ENCODE measurements at regions not wholly inside any gene's neighbourhood (a gene's known extent, or its start where the extent isn't known, plus 50 kb on each side); places are given as distances from the start of the nearest gene placed in this dataset.

DNA sequence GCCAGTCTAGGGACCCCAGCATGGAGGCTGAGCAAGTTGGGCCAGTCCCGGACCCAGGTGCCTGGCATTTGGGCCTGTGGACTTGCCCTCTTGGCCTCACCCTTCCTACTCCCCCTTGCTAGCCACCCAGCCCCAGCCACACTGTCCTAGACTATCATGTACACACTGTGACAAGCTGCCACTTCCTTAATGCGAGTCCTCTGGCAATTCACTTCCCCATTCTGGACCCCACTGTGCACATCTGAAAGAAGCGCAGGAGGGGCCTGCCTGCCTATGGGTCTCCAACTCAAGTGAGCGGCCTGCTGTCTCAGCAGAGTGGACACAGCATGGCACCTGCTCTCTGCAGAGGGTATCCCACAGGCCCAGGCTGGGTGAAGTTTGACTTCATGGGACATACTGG, 68.5 kb upstream of the LMO1 start:
- H3K9ac ChIP-seq (ENCODE audit: low read depth in 1 of 2, low read length in 2 of 2): no peak overlapping the region
- no peaks in the 10 kb centered on the region for H3K27me3 ChIP-seq (ENCODE audit: control insufficient read depth in 1 of 2, insufficient read depth in 2 of 2, low read length in 2 of 2)
- peaks cover 5 to 9% of the 10 kb centered on the region in 2 donors for H3K4me1 ChIP-seq (ENCODE audit: control insufficient read depth in 1 of 2, insufficient read depth in 2 of 2, low read length in 2 of 2)
- H3K36me3 ChIP-seq (ENCODE audit: control insufficient read depth in 1 of 2, insufficient read depth in 2 of 2, low read length in 2 of 2): no peaks in the 10 kb centered on the region
- H3K4me3 ChIP-seq (ENCODE audit: low read depth in 1 of 2, low read length in 2 of 2): no peak overlapping the region
- H3K9me3 ChIP-seq (ENCODE audit: control insufficient read depth in 1 of 2, low read length in 2 of 2): no peaks in the 10 kb centered on the region
- no peak overlapping the region for H3K27ac ChIP-seq (ENCODE audit: low read depth, low read length)

DNA sequence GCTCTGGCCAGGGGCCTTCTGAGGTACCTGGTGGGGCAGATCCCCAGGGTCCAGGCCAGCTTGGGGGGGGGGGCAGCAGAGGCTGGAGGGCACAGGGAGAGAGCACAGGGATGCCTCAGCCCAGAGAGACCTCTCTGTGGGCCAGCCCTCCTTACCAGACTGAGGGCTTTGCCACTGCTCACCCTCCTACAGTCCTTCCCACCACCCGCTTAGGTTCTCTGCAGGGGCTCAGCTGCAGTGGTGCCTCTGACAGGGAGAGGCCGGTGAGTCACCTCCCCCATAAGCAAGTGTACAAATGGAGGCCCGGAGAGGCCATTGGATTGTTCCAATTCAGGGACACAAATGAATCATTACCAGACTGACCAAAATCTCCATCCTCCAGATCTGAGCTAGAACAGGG, 68.1 kb upstream of the LMO1 start:
- H3K27me3 ChIP-seq (ENCODE audit: control insufficient read depth in 1 of 2, insufficient read depth in 2 of 2, low read length in 2 of 2): no peaks in the 10 kb centered on the region
- H3K9ac ChIP-seq (ENCODE audit: low read depth in 1 of 2, low read length in 2 of 2): no peak overlapping the region
- H3K27ac ChIP-seq (ENCODE audit: low read depth, low read length): no peak overlapping the region
- peaks cover 5 to 9% of the 10 kb centered on the region in 2 donors for H3K4me1 ChIP-seq (ENCODE audit: control insufficient read depth in 1 of 2, insufficient read depth in 2 of 2, low read length in 2 of 2)
- no peaks in the 10 kb centered on the region for H3K9me3 ChIP-seq (ENCODE audit: control insufficient read depth in 1 of 2, low read length in 2 of 2)
- H3K36me3 ChIP-seq (ENCODE audit: control insufficient read depth in 1 of 2, insufficient read depth in 2 of 2, low read length in 2 of 2): no peaks in the 10 kb centered on the region
- H3K4me3 ChIP-seq (ENCODE audit: low read depth in 1 of 2, low read length in 2 of 2): no peak overlapping the region

DNA sequence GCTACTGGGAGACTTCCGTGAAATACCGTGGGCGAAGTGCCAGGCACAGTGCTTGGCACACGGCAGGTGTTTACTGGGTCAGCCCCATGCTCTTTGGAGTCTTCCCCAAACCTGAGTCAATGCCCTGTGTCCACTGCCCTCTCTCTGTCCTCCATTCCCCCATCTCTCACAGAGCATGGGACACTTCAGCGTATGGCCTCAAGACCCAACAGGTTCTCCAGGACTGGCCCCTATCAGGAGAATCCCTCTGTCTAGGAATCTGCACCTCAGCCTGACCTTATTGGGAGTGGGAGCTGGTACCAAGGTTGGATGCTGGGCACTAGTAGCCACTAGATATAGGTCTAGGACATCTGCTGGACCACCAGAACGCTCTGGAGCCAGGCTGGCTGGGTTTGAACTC, 67.2 kb upstream of the LMO1 start:
- Histone ChIP-seq H3K27ac (ENCODE audit: low read depth, low read length) (no peak overlapping the region), H3K4me1 (ENCODE audit: control insufficient read depth in 1 of 2, insufficient read depth in 2 of 2, low read length in 2 of 2) (peaks cover 5 to 9% of the 10 kb centered on the region in 2 donors), H3K4me3 (ENCODE audit: low read depth in 1 of 2, low read length in 2 of 2) (no peak overlapping the region), H3K9me3 (ENCODE audit: control insufficient read depth in 1 of 2, low read length in 2 of 2) (no peaks in the 10 kb centered on the region), H3K9ac (ENCODE audit: low read depth in 1 of 2, low read length in 2 of 2) (no peak overlapping the region), H3K27me3 (ENCODE audit: control insufficient read depth in 1 of 2, insufficient read depth in 2 of 2, low read length in 2 of 2) (no peaks in the 10 kb centered on the region), H3K36me3 (ENCODE audit: control insufficient read depth in 1 of 2, insufficient read depth in 2 of 2, low read length in 2 of 2) (no peaks in the 10 kb centered on the region)

DNA sequence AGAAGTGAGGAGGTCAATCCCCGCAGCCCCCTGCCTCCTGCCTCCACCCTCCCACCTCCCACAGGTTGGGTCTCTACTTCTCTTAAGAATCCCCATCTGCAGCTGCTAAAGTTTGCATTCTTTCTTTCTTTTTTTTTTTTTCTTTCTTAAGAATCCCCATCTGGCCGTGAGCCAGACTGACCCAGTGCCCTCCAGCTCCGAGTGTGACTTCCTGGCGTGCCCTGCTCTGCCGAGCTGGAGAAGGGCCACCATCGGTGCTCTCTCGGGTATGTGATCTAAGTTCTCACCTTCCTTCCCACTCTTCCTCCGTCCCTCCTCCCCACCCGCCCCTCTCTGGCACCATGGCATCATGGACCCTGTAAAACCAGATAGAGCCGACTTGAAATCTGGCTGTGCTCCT, 66.7 kb upstream of the LMO1 start:
- H3K9ac ChIP-seq (ENCODE audit: low read depth in 1 of 2, low read length in 2 of 2): no peak overlapping the region
- H3K4me3 ChIP-seq (ENCODE audit: low read depth in 1 of 2, low read length in 2 of 2): no peak overlapping the region
- H3K36me3 ChIP-seq (ENCODE audit: control insufficient read depth in 1 of 2, insufficient read depth in 2 of 2, low read length in 2 of 2): no peaks in the 10 kb centered on the region
- peaks cover 5 to 9% of the 10 kb centered on the region in 2 donors for H3K4me1 ChIP-seq (ENCODE audit: control insufficient read depth in 1 of 2, insufficient read depth in 2 of 2, low read length in 2 of 2)
- H3K9me3 ChIP-seq (ENCODE audit: control insufficient read depth in 1 of 2, low read length in 2 of 2): no peaks in the 10 kb centered on the region
- H3K27ac ChIP-seq (ENCODE audit: low read depth, low read length): no peak overlapping the region
- no peaks in the 10 kb centered on the region for H3K27me3 ChIP-seq (ENCODE audit: control insufficient read depth in 1 of 2, insufficient read depth in 2 of 2, low read length in 2 of 2)

DNA sequence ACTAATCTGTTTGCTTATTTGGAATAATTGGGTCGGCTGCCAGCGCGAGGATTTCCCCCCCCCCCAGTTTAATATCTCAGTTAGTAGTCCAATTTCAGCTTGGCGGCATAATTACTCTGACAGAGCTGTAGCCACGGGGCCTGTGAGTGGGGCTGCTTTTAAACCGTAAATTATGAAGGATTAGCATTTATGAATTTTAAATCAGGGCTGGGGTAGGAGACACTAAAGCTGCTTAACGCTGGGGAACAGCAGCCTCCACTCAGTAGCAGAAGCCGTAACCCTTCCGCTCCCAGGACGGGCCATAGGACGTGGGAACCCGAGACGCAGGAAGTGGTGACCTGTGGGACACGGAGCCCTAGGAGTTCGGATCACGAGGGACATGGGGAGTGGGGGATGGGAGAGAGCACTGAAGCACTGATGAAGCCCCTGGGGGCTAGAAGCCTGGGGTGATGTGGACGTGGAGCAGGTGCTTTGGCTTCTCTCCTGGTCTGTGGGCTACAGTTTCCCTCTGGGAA, 66.2 kb upstream of the LMO1 start:
- Histone ChIP-seq H3K9me3 (ENCODE audit: control insufficient read depth in 1 of 2, low read length in 2 of 2) (no peaks in the 10 kb centered on the region), H3K27ac (ENCODE audit: low read depth, low read length) (no peak overlapping the region), H3K9ac (ENCODE audit: low read depth in 1 of 2, low read length in 2 of 2) (no peak overlapping the region), H3K4me1 (ENCODE audit: control insufficient read depth in 1 of 2, insufficient read depth in 2 of 2, low read length in 2 of 2) (peaks cover 5 to 9% of the 10 kb centered on the region in 2 donors), H3K27me3 (ENCODE audit: control insufficient read depth in 1 of 2, insufficient read depth in 2 of 2, low read length in 2 of 2) (no peaks in the 10 kb centered on the region), H3K4me3 (ENCODE audit: low read depth in 1 of 2, low read length in 2 of 2) (no peak overlapping the region), H3K36me3 (ENCODE audit: control insufficient read depth in 1 of 2, insufficient read depth in 2 of 2, low read length in 2 of 2) (no peaks in the 10 kb centered on the region)

DNA sequence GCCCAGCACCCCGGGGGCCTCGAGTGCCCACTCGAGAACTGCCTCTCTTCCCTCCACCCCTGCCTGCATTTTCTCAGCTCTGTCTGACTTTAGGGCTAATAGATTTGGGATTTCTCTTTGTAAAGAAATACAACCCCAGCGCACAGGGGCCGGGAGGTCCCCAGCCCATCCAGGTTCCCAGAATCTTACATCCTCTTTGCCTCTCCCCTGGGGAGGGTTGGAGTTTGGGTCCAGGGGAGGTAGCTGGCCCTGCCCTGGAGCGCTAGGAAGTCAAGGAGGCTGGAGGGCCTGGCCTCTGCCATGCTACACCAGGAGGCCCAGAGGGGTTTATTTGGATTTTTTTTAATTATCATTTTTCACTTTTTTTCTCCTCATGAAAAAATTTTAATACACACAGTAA, 65.7 kb upstream of the LMO1 start:
- H3K36me3 ChIP-seq (ENCODE audit: control insufficient read depth in 1 of 2, insufficient read depth in 2 of 2, low read length in 2 of 2): no peaks in the 10 kb centered on the region
- H3K4me3 ChIP-seq (ENCODE audit: low read depth in 1 of 2, low read length in 2 of 2): peak overlapping the region in 1 of 2 donors; percentile 34
- H3K4me1 ChIP-seq (ENCODE audit: control insufficient read depth in 1 of 2, insufficient read depth in 2 of 2, low read length in 2 of 2): peaks cover 5 to 9% of the 10 kb centered on the region in 2 donors
- H3K27me3 ChIP-seq (ENCODE audit: control insufficient read depth in 1 of 2, insufficient read depth in 2 of 2, low read length in 2 of 2): no peaks in the 10 kb centered on the region
- H3K9ac ChIP-seq (ENCODE audit: low read depth in 1 of 2, low read length in 2 of 2): no peak overlapping the region
- H3K9me3 ChIP-seq (ENCODE audit: control insufficient read depth in 1 of 2, low read length in 2 of 2): no peaks in the 10 kb centered on the region
- H3K27ac ChIP-seq (ENCODE audit: low read depth, low read length): no peak overlapping the region

DNA sequence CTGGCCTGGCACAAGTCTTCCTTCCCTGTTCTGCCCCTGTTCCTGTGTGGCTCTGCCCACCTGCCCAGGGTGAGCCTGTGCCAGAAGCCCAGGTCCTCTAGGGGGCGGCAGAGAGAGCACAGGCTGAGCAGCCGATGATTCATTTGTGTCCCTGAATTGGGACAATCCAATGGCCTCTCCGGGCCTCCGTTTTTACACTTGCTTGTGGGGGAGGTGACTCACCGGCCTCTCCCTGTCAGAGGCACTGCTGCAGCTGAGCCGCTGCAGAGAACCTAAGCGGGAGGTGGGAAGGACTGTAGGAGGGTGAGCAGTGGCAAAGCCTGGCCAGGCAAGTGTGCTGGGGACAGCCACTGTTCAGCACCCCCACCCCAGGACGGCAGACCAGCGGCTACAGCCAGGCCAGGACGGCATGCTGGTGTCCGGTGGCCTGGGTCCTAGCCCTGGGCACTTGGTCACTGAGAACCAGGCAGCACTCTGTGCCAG, 65.2 kb upstream of the LMO1 start:
- peaks cover 5 to 9% of the 10 kb centered on the region in 2 donors for H3K4me1 ChIP-seq (ENCODE audit: control insufficient read depth in 1 of 2, insufficient read depth in 2 of 2, low read length in 2 of 2)
- H3K9ac ChIP-seq (ENCODE audit: low read depth in 1 of 2, low read length in 2 of 2): no peak overlapping the region
- H3K36me3 ChIP-seq (ENCODE audit: control insufficient read depth in 1 of 2, insufficient read depth in 2 of 2, low read length in 2 of 2): no peaks in the 10 kb centered on the region
- H3K27me3 ChIP-seq (ENCODE audit: control insufficient read depth in 1 of 2, insufficient read depth in 2 of 2, low read length in 2 of 2): no peaks in the 10 kb centered on the region
- no peak overlapping the region for H3K27ac ChIP-seq (ENCODE audit: low read depth, low read length)
- H3K4me3 ChIP-seq (ENCODE audit: low read depth in 1 of 2, low read length in 2 of 2): peak overlapping the region in 1 of 2 donors; percentile 34
- H3K9me3 ChIP-seq (ENCODE audit: control insufficient read depth in 1 of 2, low read length in 2 of 2): no peaks in the 10 kb centered on the region

DNA sequence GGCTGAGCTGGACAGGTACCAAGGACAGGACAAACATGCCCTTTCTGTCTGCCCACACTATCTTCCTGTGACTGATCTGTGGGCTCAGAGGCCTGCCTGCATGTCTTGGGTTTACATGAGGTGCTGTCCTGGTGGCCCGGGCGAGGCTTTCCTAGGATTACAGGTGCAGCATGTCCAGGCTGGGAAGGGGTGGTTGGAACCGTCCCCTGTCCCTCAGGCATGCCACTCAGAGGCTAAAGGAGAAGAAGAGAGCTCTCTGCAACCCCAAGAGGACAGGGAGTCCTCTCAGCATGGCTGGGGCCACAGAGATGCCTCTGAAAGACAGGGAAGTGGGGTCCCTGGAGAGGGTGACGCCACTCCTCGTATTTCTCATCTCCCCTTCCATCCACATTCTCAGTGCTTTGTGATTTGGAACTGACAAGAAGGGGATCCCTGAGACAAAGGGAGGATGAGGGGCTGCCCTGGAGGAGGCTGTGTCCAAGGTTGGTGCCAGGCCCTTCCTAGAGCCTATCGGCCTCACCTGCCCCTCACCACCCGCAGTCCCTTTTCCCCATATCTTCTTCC, 64.6 kb upstream of the LMO1 start:
- Histone ChIP-seq H3K4me3 (ENCODE audit: low read depth in 1 of 2, low read length in 2 of 2) (no peak overlapping the region), H3K9ac (ENCODE audit: low read depth in 1 of 2, low read length in 2 of 2) (no peak overlapping the region), H3K27me3 (ENCODE audit: control insufficient read depth in 1 of 2, insufficient read depth in 2 of 2, low read length in 2 of 2) (no peaks in the 10 kb centered on the region), H3K9me3 (ENCODE audit: control insufficient read depth in 1 of 2, low read length in 2 of 2) (no peaks in the 10 kb centered on the region), H3K4me1 (ENCODE audit: control insufficient read depth in 1 of 2, insufficient read depth in 2 of 2, low read length in 2 of 2) (peaks cover 5 to 9% of the 10 kb centered on the region in 2 donors), H3K36me3 (ENCODE audit: control insufficient read depth in 1 of 2, insufficient read depth in 2 of 2, low read length in 2 of 2) (no peaks in the 10 kb centered on the region), H3K27ac (ENCODE audit: low read depth, low read length) (no peak overlapping the region)

DNA sequence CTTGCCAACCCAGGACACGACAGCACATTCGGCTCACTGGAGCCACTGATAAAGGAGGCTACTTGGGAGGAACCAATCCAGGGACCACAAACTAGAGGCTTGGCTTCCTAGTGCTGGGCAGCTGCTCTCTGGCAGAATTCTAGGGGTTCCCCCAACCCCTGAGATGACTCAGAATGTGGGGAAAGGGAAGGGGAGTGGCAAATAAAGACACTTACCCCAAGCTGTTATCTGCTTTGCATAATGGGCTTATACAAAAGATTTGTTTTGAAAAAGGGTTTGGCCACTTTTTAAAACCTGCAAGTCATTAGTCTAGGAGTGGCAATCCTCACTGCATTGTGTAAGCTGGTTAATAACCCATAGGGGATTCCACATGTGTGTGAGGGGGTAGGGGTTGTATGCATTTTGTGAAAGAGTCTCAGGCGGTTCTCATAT, 64.1 kb upstream of the LMO1 start:
- Histone ChIP-seq H3K27me3 (ENCODE audit: control insufficient read depth in 1 of 2, insufficient read depth in 2 of 2, low read length in 2 of 2) (no peaks in the 10 kb centered on the region), H3K27ac (ENCODE audit: low read depth, low read length) (no peak overlapping the region), H3K9ac (ENCODE audit: low read depth in 1 of 2, low read length in 2 of 2) (no peak overlapping the region), H3K9me3 (ENCODE audit: control insufficient read depth in 1 of 2, low read length in 2 of 2) (no peaks in the 10 kb centered on the region), H3K4me1 (ENCODE audit: control insufficient read depth in 1 of 2, insufficient read depth in 2 of 2, low read length in 2 of 2) (peaks cover 5 to 9% of the 10 kb centered on the region in 2 donors), H3K4me3 (ENCODE audit: low read depth in 1 of 2, low read length in 2 of 2) (no peak overlapping the region), H3K36me3 (ENCODE audit: control insufficient read depth in 1 of 2, insufficient read depth in 2 of 2, low read length in 2 of 2) (no peaks in the 10 kb centered on the region)

DNA sequence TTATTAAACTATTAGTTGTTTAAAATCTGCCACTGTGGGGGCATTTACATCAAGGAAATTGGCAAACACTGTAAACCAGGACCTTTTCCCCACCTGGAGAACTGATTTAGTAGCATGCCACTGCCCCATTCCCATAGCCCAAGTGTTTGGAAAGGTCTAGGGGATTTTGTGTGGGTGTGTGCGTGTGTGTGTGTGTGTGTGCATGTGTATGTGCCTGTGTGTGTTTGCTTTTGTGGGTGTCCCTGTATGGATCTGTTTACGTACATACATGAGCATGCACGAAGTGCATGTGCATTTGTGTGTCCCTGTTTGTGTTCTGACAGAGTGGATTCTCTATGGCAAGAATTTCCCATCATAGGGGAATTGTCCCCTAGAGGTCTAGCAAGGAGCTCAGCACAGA, 62.7 kb upstream of the LMO1 start:
- H3K36me3 ChIP-seq (ENCODE audit: control insufficient read depth in 1 of 2, insufficient read depth in 2 of 2, low read length in 2 of 2): no peaks in the 10 kb centered on the region
- H3K4me1 ChIP-seq (ENCODE audit: control insufficient read depth in 1 of 2, insufficient read depth in 2 of 2, low read length in 2 of 2): peaks cover 5 to 9% of the 10 kb centered on the region in 2 donors
- no peak overlapping the region for H3K9ac ChIP-seq (ENCODE audit: low read depth in 1 of 2, low read length in 2 of 2)
- no peak overlapping the region for H3K27ac ChIP-seq (ENCODE audit: low read depth, low read length)
- H3K27me3 ChIP-seq (ENCODE audit: control insufficient read depth in 1 of 2, insufficient read depth in 2 of 2, low read length in 2 of 2): no peaks in the 10 kb centered on the region
- H3K4me3 ChIP-seq (ENCODE audit: low read depth in 1 of 2, low read length in 2 of 2): no peak overlapping the region
- H3K9me3 ChIP-seq (ENCODE audit: control insufficient read depth in 1 of 2, low read length in 2 of 2): no peaks in the 10 kb centered on the region

Measured in duodenal mucosa (tissue), 2 donors.